ENCODE measurements at regions not wholly inside any gene's neighbourhood (a gene's known extent, or its start where the extent isn't known, plus 50 kb on each side); places are given as distances from the start of the nearest gene placed in this dataset.

DNA sequence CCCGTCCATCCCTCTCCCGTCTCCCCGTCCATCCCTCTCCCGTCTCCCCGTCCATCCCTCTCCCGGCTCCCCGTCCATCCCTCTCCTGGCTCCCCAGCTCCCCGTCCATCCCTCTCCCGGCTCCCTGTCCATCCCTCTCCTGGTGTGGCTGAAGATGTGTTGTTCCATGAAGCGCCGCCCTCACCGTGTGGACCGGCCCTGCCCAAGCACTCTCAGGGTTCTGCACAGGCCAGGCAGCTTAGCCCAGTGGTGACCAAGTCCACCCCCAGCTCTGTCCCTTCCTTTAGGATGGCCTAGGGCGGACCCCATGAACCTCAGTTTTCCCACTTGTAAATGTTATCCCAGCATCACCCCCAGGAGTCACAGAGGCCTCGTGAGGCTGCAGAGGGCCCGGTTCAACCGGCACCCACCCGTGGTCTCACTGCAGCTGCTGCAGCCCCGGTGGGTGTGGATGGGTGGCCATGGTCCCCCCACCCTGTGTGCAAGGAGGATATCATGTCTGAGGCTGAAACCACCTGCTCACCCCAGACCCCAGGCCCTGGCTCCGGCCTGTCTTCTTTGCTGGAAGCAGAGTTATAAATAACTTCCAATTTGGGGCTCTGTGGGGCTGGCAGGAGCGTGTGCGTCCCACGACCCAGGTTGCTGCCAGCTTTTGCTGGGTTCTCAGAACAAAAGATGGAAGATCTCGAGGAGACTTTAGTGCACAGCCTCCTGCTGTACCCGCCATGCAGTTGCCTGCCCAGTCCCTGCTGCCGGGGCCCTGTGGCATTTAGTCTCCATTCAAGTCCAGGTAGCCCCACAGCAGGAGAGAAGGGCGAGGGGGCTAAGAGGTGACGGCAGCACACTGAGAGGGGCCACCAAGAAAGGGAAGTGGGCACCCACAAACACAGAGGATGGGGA, 1147.8 kb downstream of the BRD1 start:
- Histone ChIP-seq H3K36me3 (ENCODE audit: control insufficient read depth in 1 of 2, insufficient read depth in 2 of 2, low read length in 2 of 2) (no peaks in the 10 kb centered on the region), H3K9me3 (ENCODE audit: control insufficient read depth in 1 of 2, low read length in 2 of 2) (no peaks in the 10 kb centered on the region), H3K27ac (ENCODE audit: low read depth, low read length) (no peak overlapping the region), H3K27me3 (ENCODE audit: control insufficient read depth in 1 of 2, insufficient read depth in 2 of 2, low read length in 2 of 2) (no peaks in the 10 kb centered on the region), H3K4me1 (ENCODE audit: control insufficient read depth in 1 of 2, insufficient read depth in 2 of 2, low read length in 2 of 2) (no peaks in the 10 kb centered on the region), H3K9ac (ENCODE audit: low read depth in 1 of 2, low read length in 2 of 2) (no peak overlapping the region), H3K4me3 (ENCODE audit: low read depth in 1 of 2, low read length in 2 of 2) (no peak overlapping the region)

DNA sequence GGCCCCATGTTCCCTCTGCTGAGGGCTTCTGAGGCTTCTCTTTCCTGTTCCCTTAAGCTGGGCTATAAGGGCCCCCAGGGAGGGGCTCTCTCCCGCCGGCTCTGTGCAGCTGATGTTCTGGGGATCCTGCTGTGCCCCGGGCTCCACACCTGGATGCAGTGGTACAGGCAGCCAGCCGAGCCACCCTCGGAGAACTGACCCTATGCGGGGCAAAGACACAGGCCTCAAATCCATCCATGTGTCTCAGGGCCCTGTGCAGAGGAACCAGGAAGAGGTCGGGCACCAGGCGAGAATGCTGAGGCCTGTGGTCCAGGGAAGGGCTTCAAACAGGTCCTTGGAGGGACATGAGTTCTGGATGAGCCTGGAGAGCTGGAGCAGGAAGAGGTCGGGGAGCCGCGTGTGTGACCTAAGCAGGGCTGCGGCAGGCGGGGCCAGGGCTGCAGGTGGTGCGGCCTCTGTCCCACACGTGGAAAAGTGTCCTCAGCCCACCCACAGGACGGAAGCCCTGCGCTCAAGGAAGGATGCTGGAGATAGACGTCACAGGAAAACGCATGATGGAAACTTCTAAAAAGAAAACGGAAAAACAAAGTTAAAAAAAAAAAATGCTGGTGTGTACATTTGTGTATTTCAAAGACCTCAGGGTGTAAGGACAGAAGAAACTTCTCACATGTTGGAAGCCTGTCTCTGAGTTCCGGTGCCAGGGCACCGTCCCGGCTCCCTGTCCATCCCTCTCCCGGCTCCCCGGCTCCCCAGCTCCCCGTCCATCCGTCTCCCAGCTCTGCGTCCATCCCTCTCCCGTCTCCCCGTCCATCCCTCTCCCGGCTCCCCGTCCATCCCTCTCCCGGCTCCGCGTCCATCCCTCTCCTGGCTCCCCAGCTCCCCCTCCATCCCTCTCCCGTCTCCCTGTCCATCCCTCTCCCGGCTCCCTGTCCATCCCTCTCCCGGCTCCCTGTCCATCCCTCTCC, 1149.2 kb downstream of the BRD1 start:
- H3K4me1 ChIP-seq (ENCODE audit: control insufficient read depth in 1 of 2, insufficient read depth in 2 of 2, low read length in 2 of 2): no peaks in the 10 kb centered on the region
- H3K9me3 ChIP-seq (ENCODE audit: control insufficient read depth in 1 of 2, low read length in 2 of 2): no peaks in the 10 kb centered on the region
- no peaks in the 10 kb centered on the region for H3K27me3 ChIP-seq (ENCODE audit: control insufficient read depth in 1 of 2, insufficient read depth in 2 of 2, low read length in 2 of 2)
- H3K27ac ChIP-seq (ENCODE audit: low read depth, low read length): no peak overlapping the region
- no peak overlapping the region for H3K9ac ChIP-seq (ENCODE audit: low read depth in 1 of 2, low read length in 2 of 2)
- no peak overlapping the region for H3K4me3 ChIP-seq (ENCODE audit: low read depth in 1 of 2, low read length in 2 of 2)
- no peaks in the 10 kb centered on the region for H3K36me3 ChIP-seq (ENCODE audit: control insufficient read depth in 1 of 2, insufficient read depth in 2 of 2, low read length in 2 of 2)

DNA sequence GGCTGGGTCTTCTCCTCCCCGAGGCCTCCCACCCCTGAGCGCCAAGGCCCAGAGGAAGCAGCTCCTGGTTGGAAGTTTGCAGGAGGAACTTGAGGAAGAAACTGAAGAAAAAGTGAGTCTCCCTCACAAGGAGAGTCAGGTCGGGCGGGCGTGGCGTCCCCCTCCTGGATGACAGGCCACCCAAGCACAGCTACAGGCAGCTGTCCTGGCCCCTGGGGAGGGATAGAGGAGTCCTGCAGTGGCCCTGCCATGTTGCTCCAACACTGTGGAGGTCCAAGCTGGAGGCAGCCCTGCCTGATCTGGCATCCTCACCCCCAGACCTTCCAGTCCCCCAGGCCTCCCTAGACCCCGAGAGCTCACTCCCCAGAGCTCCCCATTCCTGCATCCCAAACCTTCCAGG, 1150.1 kb downstream of the BRD1 start:
- Histone ChIP-seq H3K4me3 (ENCODE audit: low read depth in 1 of 2, low read length in 2 of 2) (no peak overlapping the region), H3K27me3 (ENCODE audit: control insufficient read depth in 1 of 2, insufficient read depth in 2 of 2, low read length in 2 of 2) (no peaks in the 10 kb centered on the region), H3K9me3 (ENCODE audit: control insufficient read depth in 1 of 2, low read length in 2 of 2) (peaks cover 3 to 4% of the 10 kb centered on the region in 2 donors), H3K27ac (ENCODE audit: low read depth, low read length) (no peak overlapping the region), H3K9ac (ENCODE audit: low read depth in 1 of 2, low read length in 2 of 2) (no peak overlapping the region), H3K4me1 (ENCODE audit: control insufficient read depth in 1 of 2, insufficient read depth in 2 of 2, low read length in 2 of 2) (no peaks in the 10 kb centered on the region), H3K36me3 (ENCODE audit: control insufficient read depth in 1 of 2, insufficient read depth in 2 of 2, low read length in 2 of 2) (no peaks in the 10 kb centered on the region)

DNA sequence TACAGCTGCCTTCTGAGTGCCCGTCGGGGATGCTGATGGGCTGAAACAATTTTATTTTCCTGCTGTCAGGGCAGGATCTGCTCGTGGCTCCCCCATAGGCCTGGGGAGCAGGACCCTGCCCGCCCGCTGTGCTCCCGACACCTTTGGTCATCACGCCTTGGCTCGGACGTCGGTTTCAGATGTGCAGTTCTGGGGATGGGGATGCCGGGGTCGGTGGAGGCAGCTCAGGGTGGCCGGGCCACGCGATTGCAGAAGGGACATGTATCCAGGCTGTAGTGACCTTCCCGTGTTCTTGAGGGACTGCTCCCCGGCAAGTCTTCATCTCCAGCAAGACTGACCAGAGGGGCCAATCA, 1150.5 kb downstream of the BRD1 start:
- peaks cover 6 to 9% of the 10 kb centered on the region in 2 donors for H3K9me3 ChIP-seq (ENCODE audit: control insufficient read depth in 1 of 2, low read length in 2 of 2)
- H3K36me3 ChIP-seq (ENCODE audit: control insufficient read depth in 1 of 2, insufficient read depth in 2 of 2, low read length in 2 of 2): no peaks in the 10 kb centered on the region
- H3K27me3 ChIP-seq (ENCODE audit: control insufficient read depth in 1 of 2, insufficient read depth in 2 of 2, low read length in 2 of 2): no peaks in the 10 kb centered on the region
- no peaks in the 10 kb centered on the region for H3K4me1 ChIP-seq (ENCODE audit: control insufficient read depth in 1 of 2, insufficient read depth in 2 of 2, low read length in 2 of 2)
- no peak overlapping the region for H3K9ac ChIP-seq (ENCODE audit: low read depth in 1 of 2, low read length in 2 of 2)
- no peak overlapping the region for H3K4me3 ChIP-seq (ENCODE audit: low read depth in 1 of 2, low read length in 2 of 2)
- no peak overlapping the region for H3K27ac ChIP-seq (ENCODE audit: low read depth, low read length)

DNA sequence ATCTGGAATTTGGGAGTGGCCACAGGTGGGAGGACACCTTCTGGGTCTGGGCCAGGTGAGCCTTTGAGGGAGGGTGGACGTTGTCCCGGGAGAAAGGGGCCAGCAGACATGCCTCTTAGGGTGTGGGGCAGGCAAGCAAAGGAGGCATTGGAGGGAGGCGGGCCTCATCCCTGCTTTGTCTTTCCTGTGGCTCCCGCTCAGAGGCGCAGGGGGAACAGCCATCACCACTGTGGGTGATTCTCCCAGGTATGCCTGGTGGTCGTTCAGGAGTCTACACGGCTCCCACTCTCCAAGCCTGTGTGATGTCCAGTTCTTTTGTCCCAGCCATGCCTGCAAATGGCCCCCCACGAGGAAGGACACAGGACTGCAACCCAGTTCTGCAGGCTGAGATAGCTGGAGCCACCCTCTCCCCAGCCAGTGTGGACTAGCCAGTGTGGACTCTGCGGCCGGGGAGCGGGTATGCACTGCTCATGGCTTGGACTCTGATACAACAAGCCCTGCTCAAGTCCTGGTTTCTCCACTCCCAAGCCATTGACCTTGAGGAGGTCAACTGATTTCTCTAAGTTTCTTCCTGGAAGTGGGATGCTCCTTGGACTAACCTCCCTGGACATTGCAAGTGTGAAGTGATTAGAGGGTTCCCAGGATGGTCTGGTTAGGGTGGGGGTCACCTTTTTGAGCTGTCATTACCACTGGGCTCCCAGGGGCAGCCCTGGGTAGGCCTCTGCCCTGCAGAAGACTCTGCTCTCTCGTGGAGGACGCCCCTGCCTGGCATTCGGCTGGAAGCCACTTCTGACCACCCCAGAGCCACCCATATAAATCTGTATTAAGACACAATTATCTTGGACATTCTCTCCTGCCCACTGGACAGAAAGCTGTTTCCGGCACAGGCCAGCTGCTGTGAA, 1151.2 kb downstream of the BRD1 start:
- H3K4me1 ChIP-seq (ENCODE audit: control insufficient read depth in 1 of 2, insufficient read depth in 2 of 2, low read length in 2 of 2): no peaks in the 10 kb centered on the region
- no peak overlapping the region for H3K27ac ChIP-seq (ENCODE audit: low read depth, low read length)
- peaks cover 6 to 9% of the 10 kb centered on the region in 2 donors for H3K9me3 ChIP-seq (ENCODE audit: control insufficient read depth in 1 of 2, low read length in 2 of 2)
- no peaks in the 10 kb centered on the region for H3K36me3 ChIP-seq (ENCODE audit: control insufficient read depth in 1 of 2, insufficient read depth in 2 of 2, low read length in 2 of 2)
- no peak overlapping the region for H3K9ac ChIP-seq (ENCODE audit: low read depth in 1 of 2, low read length in 2 of 2)
- no peak overlapping the region for H3K4me3 ChIP-seq (ENCODE audit: low read depth in 1 of 2, low read length in 2 of 2)
- H3K27me3 ChIP-seq (ENCODE audit: control insufficient read depth in 1 of 2, insufficient read depth in 2 of 2, low read length in 2 of 2): no peaks in the 10 kb centered on the region

DNA sequence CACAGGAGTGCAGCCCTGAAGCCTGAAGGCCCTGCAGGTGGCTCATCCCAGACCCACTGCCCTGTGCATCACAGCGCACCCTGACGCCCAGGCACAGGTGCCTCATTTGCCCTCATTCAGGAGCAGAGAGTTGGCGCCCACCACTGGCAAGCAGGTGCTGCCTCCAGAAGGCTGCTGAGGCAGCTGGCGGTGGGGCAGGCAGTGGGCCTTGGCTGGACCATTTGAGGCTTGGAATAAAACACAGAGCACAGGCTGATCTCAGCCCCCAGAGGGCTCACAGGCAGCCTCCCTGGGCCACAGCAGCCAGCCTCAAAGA, 1151.9 kb downstream of the BRD1 start:
- no peak overlapping the region for H3K4me3 ChIP-seq (ENCODE audit: low read depth in 1 of 2, low read length in 2 of 2)
- H3K27ac ChIP-seq (ENCODE audit: low read depth, low read length): no peak overlapping the region
- no peaks in the 10 kb centered on the region for H3K4me1 ChIP-seq (ENCODE audit: control insufficient read depth in 1 of 2, insufficient read depth in 2 of 2, low read length in 2 of 2)
- H3K9ac ChIP-seq (ENCODE audit: low read depth in 1 of 2, low read length in 2 of 2): no peak overlapping the region
- H3K9me3 ChIP-seq (ENCODE audit: control insufficient read depth in 1 of 2, low read length in 2 of 2): peaks cover 6 to 9% of the 10 kb centered on the region in 2 donors
- no peaks in the 10 kb centered on the region for H3K27me3 ChIP-seq (ENCODE audit: control insufficient read depth in 1 of 2, insufficient read depth in 2 of 2, low read length in 2 of 2)
- H3K36me3 ChIP-seq (ENCODE audit: control insufficient read depth in 1 of 2, insufficient read depth in 2 of 2, low read length in 2 of 2): no peaks in the 10 kb centered on the region

DNA sequence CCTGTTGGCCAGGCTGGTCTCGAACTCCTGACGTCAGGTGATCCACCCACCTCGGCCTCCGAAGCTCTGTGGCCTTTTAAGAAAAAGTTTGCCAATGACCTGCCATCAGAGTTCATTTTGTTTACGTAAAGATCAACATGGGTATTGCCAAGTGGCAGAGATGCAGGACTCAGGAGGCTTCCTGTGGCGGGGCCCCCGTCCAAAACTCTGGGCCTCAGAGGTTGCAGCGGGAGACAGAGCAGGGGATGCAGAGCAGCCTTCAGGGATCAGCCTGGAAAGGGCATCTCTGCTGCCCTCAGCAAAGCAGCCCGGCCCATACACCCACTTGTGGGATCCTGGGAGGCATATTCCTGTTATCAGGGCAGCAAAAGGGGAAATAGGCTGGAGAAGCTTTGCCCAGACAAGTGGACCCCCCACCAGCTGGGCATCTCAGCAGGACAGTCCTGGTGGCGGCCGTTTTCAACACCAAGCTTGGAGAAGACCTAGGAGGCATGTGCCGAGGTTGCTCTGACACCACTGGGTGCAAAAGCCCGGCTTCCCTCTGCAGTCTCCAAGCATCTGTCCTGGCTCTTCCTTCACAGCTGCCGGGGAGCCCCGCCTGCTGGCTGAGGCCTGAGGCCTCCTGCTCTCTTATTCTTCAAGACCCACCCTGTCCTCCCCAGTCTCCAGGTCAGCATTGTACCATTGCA, 1152.4 kb downstream of the BRD1 start:
- Histone ChIP-seq H3K36me3 (ENCODE audit: control insufficient read depth in 1 of 2, insufficient read depth in 2 of 2, low read length in 2 of 2) (no peaks in the 10 kb centered on the region), H3K9me3 (ENCODE audit: control insufficient read depth in 1 of 2, low read length in 2 of 2) (peaks cover 6 to 9% of the 10 kb centered on the region in 2 donors), H3K4me1 (ENCODE audit: control insufficient read depth in 1 of 2, insufficient read depth in 2 of 2, low read length in 2 of 2) (no peaks in the 10 kb centered on the region), H3K4me3 (ENCODE audit: low read depth in 1 of 2, low read length in 2 of 2) (no peak overlapping the region), H3K27ac (ENCODE audit: low read depth, low read length) (no peak overlapping the region), H3K9ac (ENCODE audit: low read depth in 1 of 2, low read length in 2 of 2) (no peak overlapping the region), H3K27me3 (ENCODE audit: control insufficient read depth in 1 of 2, insufficient read depth in 2 of 2, low read length in 2 of 2) (no peaks in the 10 kb centered on the region)

DNA sequence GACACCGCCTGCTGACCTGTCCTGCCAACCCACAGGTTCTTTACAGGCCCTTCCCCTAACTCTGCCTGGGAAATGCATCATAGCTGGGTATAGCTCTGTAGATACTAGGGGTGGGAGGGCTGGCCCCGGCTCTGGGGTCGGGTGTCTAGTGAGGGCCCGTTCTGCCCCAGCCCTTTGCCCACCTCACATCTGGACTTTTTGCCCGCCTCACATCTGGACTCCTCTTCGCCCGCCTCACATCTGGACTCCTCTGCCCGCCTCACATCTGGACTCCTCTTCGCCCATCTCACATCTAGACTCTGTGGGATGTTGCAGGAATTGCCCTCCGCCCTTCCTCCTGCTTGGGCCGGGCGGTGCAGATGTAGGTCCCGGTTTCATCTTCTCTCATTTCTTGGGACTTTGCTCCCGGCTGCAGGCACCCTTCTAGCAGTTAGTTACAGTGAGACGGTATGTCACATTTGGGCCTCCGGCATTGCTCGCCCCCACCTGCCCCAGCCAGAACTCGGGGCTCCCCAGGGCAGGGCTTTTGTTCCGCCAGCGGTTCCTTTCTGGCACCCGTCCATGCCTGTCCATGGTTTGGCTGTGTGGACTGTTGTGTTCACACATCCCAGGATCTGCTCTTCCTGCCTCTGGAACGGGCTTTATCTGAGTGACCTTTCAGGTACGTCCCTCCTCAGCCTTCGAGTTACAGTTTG, 1153.7 kb downstream of the BRD1 start:
- Histone ChIP-seq H3K9me3 (ENCODE audit: control insufficient read depth in 1 of 2, low read length in 2 of 2) (peaks cover 6 to 9% of the 10 kb centered on the region in 2 donors), H3K4me3 (ENCODE audit: low read depth in 1 of 2, low read length in 2 of 2) (no peak overlapping the region), H3K9ac (ENCODE audit: low read depth in 1 of 2, low read length in 2 of 2) (no peak overlapping the region), H3K27me3 (ENCODE audit: control insufficient read depth in 1 of 2, insufficient read depth in 2 of 2, low read length in 2 of 2) (no peaks in the 10 kb centered on the region), H3K36me3 (ENCODE audit: control insufficient read depth in 1 of 2, insufficient read depth in 2 of 2, low read length in 2 of 2) (no peaks in the 10 kb centered on the region), H3K4me1 (ENCODE audit: control insufficient read depth in 1 of 2, insufficient read depth in 2 of 2, low read length in 2 of 2) (no peaks in the 10 kb centered on the region), H3K27ac (ENCODE audit: low read depth, low read length) (no peak overlapping the region)

DNA sequence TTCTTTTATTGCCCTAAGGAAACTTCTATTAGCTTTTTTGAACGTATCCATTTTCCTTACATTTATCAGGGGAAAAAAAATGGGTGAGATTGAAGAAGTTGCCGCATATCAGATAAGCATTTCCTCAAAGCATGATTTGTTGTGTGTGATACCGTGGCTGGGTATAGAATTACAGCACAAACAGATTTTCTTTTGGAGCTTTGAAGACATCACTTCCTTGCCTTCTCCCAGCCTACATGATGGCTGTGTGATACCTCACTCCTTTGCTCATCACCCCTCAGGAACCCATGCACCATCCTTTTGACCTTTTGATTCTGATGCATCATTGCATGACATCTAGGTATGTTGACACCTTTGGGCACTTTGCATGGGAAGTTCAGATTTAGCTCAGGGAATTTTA, 1155.3 kb downstream of the BRD1 start:
- no peak overlapping the region for H3K4me3 ChIP-seq (ENCODE audit: low read depth in 1 of 2, low read length in 2 of 2)

More for the DNA sequence above, 1155.3 kb downstream of the BRD1 start:
- Histone ChIP-seq H3K9me3 (ENCODE audit: control insufficient read depth in 1 of 2, low read length in 2 of 2) (peaks cover 6 to 9% of the 10 kb centered on the region in 2 donors), H3K27me3 (ENCODE audit: control insufficient read depth in 1 of 2, insufficient read depth in 2 of 2, low read length in 2 of 2) (no peaks in the 10 kb centered on the region), H3K27ac (ENCODE audit: low read depth, low read length) (no peak overlapping the region), H3K9ac (ENCODE audit: low read depth in 1 of 2, low read length in 2 of 2) (no peak overlapping the region), H3K36me3 (ENCODE audit: control insufficient read depth in 1 of 2, insufficient read depth in 2 of 2, low read length in 2 of 2) (no peaks in the 10 kb centered on the region), H3K4me1 (ENCODE audit: control insufficient read depth in 1 of 2, insufficient read depth in 2 of 2, low read length in 2 of 2) (no peaks in the 10 kb centered on the region)

All from duodenal mucosa (tissue), 2 donors.